SU-DHL-6 (cell line): ENCODE measurements at regions not wholly inside any gene's neighbourhood (a gene's known extent, or its start where the extent isn't known, plus 50 kb on each side); places are given as distances from the start of the nearest gene placed in this dataset.
"Not testable (repeated sequence)": the region's sequence is repeated elsewhere in the genome, so short reads cannot be mapped to it uniquely, and the experiment has no call there.

Source experiments
- H2AFZ ChIP-seq: fragments of 200-600 bp; sonication (generic); 2 replicates; pipeline ENCODE4 v1.6.1; 2014; ENCODE audit warnings: low read depth, mild to moderate bottlenecking, moderate library complexity, mixed read lengths, antibody characterized with exemption, low read length; ENCODE audit not compliant: severe bottlenecking
- H3F3A ChIP-seq: fragments of 200-600 bp; shearing (Covaris generic); 2 replicates; pipeline ENCODE4 v1.6.0; 2016; ENCODE audit warnings: antibody characterized with exemption, mild to moderate bottlenecking; ENCODE audit not compliant: insufficient read depth
- H3K27ac ChIP-seq: fragments of 200-600 bp; sonication (generic); 2 replicates; pipeline ENCODE4 v1.5.1; 2016; ENCODE audit warnings: low read depth, mild to moderate bottlenecking, low read length, moderate library complexity, mixed read lengths
- H3K27me3 ChIP-seq: fragments of 200-600 bp; sonication (generic), shearing (Covaris generic); 2 replicates; pipeline ENCODE4 v1.6.0; 2014; ENCODE audit warnings: mild to moderate bottlenecking, low read length
- H3K36me3 ChIP-seq: fragments of 200-600 bp; sonication (generic); 2 replicates; pipeline ENCODE4 v1.6.1; 2014; ENCODE audit warnings: mild to moderate bottlenecking, low read length, mixed read lengths
- H3K4me2 ChIP-seq: fragments of 300-600, 200-600 bp; shearing (Covaris generic), sonication (generic); 2 replicates; pipeline ENCODE4 v1.6.0; 2014; ENCODE audit warnings: low read length, low read depth, mild to moderate bottlenecking; ENCODE audit not compliant: poor library complexity, severe bottlenecking
- H3K4me3 ChIP-seq: fragments of 200-600 bp; sonication (generic); 2 replicates; pipeline ENCODE4 v1.5.1; 2014; ENCODE audit warnings: antibody characterized with exemption, low read length, mild to moderate bottlenecking, mixed read lengths; ENCODE audit not compliant: insufficient read depth, poor library complexity, severe bottlenecking
- H3K79me2 ChIP-seq: fragments of 200-600 bp; sonication (generic); 2 replicates; pipeline ENCODE4 v1.6.1; 2014; ENCODE audit warnings: mild to moderate bottlenecking, low read length, moderate library complexity; ENCODE audit not compliant: insufficient read depth
- H3K9ac ChIP-seq: fragments of 200-600 bp; sonication (generic); 2 replicates; pipeline ENCODE4 v1.7.0; 2014; ENCODE audit warnings: mild to moderate bottlenecking, low read length
- H3K9me2 ChIP-seq: fragments of 200-600 bp; sonication (generic); replicated peaks from 2 replicates; pipeline ENCODE4 v1.6.1; 2014; ENCODE audit warnings: low read length; ENCODE audit not compliant: insufficient read depth
- H3K9me3 ChIP-seq: fragments of 200-600 bp; sonication (generic); 2 replicates; pipeline ENCODE4 v1.6.1; 2014; ENCODE audit warnings: low read length, mixed read lengths; ENCODE audit not compliant: insufficient read depth
- H4K20me1 ChIP-seq: fragments of 200-600 bp; sonication (generic); 2 replicates; pipeline ENCODE4 v1.6.1; 2014; ENCODE audit warnings: low read depth, mild to moderate bottlenecking, antibody characterized with exemption, low read length, moderate library complexity, mixed read lengths
- EZH2phosphoT487 ChIP-seq: fragments of 200-600 bp; sonication (generic), shearing (Covaris generic); conservative IDR thresholded peaks from 2 replicates; pipeline ENCODE4 v1.6.1; 2018; ENCODE audit warnings: mild to moderate bottlenecking, antibody characterized with exemption, low read length, moderate library complexity, mixed read lengths
- TF ChIP-seq, protein P1 (sequence below): fragments of 200-600 bp; sonication (generic); IDR thresholded peaks from one replicate; pipeline ENCODE4 v1.5.1; 2017; ENCODE audit warnings: antibody characterized with exemption, mild to moderate bottlenecking, low read length, moderate library complexity; ENCODE audit not compliant: insufficient read depth, poor library complexity, severe bottlenecking

DNA sequence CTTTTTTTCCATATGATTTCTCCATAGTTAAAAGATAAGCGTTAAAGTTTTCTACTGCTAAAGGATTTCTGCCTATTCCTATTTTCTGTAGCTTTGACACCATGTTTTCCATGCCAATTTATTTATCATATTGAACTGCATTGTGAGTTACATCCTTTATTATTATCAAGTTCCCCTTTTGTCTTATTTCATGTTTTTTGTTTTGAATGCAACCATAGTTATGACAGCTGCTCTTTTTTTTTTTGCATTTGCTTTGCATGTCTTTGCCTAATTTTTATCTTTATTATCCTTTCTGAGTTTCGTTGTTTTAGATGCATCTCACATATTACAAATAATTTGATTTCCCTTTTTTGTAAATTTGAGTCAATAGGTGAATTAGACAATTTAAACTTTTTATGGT lies 161.5 kb downstream of the DEPDC1B start:
- Histone ChIP-seq H3K9me2 (no peaks in the 10 kb centered on the region), H3K4me2 (peak overlapping the region; percentile 63), H4K20me1 (no peaks in the 10 kb centered on the region), H3K9ac (no peak overlapping the region), H3K36me3 (no peaks in the 10 kb centered on the region), H3K27ac (peak overlapping the region; percentile 50; the same call in 1 of the 2 replicates), H3K27me3 (no peaks in the 10 kb centered on the region), H3K9me3 (no peaks in the 10 kb centered on the region), H3K4me3 (no peak overlapping the region), H2AFZ (no peak overlapping the region), H3F3A (peaks cover 7% of the 10 kb centered on the region), H3K79me2 (no peaks in the 10 kb centered on the region)
- TF ChIP-seq EZH2phosphoT487, result no peak
- TF ChIP-seq, protein P1, sequence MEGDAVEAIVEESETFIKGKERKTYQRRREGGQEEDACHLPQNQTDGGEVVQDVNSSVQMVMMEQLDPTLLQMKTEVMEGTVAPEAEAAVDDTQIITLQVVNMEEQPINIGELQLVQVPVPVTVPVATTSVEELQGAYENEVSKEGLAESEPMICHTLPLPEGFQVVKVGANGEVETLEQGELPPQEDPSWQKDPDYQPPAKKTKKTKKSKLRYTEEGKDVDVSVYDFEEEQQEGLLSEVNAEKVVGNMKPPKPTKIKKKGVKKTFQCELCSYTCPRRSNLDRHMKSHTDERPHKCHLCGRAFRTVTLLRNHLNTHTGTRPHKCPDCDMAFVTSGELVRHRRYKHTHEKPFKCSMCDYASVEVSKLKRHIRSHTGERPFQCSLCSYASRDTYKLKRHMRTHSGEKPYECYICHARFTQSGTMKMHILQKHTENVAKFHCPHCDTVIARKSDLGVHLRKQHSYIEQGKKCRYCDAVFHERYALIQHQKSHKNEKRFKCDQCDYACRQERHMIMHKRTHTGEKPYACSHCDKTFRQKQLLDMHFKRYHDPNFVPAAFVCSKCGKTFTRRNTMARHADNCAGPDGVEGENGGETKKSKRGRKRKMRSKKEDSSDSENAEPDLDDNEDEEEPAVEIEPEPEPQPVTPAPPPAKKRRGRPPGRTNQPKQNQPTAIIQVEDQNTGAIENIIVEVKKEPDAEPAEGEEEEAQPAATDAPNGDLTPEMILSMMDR, result no peak

DNA sequence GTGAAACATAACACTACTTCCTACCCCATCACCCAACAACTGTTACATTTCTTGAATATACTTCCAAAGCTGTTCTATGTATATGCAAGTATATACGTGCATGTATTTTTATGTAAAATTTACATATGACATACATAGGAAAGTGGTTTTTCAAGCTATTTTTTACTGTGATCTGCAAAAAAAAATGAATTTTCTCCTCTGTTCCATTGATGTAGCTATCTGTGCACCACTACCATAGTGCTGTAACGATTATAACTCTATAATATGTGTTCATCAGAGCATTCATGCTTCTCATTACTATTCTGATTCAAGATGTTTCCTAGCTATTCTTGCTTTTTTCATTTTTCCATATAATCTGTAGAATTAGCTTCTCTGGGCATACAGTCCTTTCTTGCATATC lies 164.0 kb downstream of the DEPDC1B start:
- Histone ChIP-seq H3K27me3 (no peaks in the 10 kb centered on the region), H3K79me2 (no peaks in the 10 kb centered on the region), H2AFZ (no peak overlapping the region), H3F3A (no peaks in the 10 kb centered on the region; the same call in 1 of the 2 replicates), H3K27ac (peak overlapping the region; percentile 31), H3K9me2 (no peaks in the 10 kb centered on the region), H3K36me3 (no peaks in the 10 kb centered on the region), H3K4me3 (no peak overlapping the region), H3K4me2 (peak overlapping the region; percentile 29), H3K9me3 (no peaks in the 10 kb centered on the region), H4K20me1 (no peaks in the 10 kb centered on the region), H3K9ac (no peak overlapping the region)
- no peak for TF ChIP-seq EZH2phosphoT487
- TF ChIP-seq, protein P1, result no peak

DNA sequence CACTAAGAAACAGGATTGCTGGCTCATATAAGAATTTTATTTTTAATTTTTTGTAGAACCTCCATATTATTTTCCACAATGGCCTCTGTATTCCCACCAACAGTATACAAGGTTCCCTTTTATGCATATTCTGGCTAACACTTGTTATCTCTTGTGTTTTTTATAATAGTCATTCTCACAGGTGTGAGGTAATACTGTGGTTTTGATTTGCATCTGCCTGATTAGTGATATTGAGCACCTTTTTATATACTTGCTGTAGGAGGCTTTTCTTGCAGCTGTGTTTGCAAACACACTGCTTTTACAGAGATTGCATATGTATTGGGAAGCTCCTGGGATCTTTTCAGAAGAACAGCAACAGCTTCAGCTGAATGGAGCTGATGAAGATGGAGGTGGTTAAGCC lies 164.8 kb downstream of the DEPDC1B start:
- TF ChIP-seq, protein P1, result no peak
- TF ChIP-seq EZH2phosphoT487, result no peak
- no peaks in the 10 kb centered on the region for H3K9me2 ChIP-seq
- H3K9ac ChIP-seq, result no peak overlapping the region

DNA sequence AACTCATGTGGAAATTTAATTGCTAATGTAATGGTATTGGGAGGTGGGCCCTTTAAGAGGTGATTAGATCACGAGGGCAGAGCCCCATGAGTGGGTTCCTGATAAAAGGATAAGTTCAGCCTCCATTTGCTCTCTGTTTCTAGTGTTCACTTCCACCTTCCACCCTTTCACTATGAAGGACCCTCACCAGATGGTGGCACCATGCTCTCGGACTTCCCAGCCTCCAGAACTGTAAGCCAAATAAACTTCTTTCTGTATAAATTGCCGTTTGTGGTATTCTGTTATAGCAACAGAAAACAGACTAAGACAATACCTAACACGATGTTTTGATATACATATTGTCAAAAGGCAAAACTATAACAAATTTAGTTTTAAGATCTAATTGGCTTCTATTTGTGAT lies 166.2 kb downstream of the DEPDC1B start:
- Histone ChIP-seq H3K9me2 (no peaks in the 10 kb centered on the region), H3K27ac (no peak overlapping the region), H4K20me1 (no peaks in the 10 kb centered on the region), H3K4me3 (no peak overlapping the region), H3K27me3 (no peaks in the 10 kb centered on the region), H3K9me3 (no peaks in the 10 kb centered on the region), H3K9ac (no peak overlapping the region), H3K79me2 (no peaks in the 10 kb centered on the region), H3F3A (no peaks in the 10 kb centered on the region; the same call in 1 of the 2 replicates), H3K4me2 (no peak overlapping the region), H2AFZ (no peak overlapping the region), H3K36me3 (no peaks in the 10 kb centered on the region)
- TF ChIP-seq, protein P1, result peak; percentile 21
- TF ChIP-seq EZH2phosphoT487, result no peak

More for the DNA sequence above, 164.8 kb downstream of the DEPDC1B start:
- Histone ChIP-seq H3K79me2 (no peaks in the 10 kb centered on the region), H3K9me3 (no peaks in the 10 kb centered on the region), H3K4me2 (peak overlapping the region; percentile 29), H4K20me1 (no peaks in the 10 kb centered on the region), H3K4me3 (no peak overlapping the region), H3K27ac (peak overlapping the region; percentile 31), H3K36me3 (no peaks in the 10 kb centered on the region), H3K27me3 (no peaks in the 10 kb centered on the region), H2AFZ (no peak overlapping the region), H3F3A (no peaks in the 10 kb centered on the region; the same call in 1 of the 2 replicates)

DNA sequence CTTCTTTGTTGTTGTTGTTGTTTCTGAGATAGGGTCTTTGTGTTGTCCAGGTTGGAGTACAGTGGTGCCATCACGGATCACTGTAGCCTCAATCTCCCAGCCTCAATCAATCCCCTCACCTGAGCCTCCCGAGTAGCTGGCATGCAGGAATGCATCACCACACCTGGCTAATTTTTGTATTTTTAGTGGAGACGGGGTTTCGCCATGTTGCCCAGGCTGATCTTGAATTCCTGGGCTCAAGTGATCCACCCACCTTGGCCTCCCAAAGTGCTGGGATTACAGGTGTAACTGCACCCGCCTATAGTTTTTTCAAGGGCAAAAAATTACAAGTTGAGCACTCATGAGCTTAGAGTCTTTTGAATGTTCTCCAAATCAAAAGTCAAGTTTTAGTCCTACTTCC lies 167.2 kb downstream of the DEPDC1B start:
- H3K27me3 ChIP-seq, H3F3A ChIP-seq: not testable (repeated sequence)

More for the DNA sequence above, 167.2 kb downstream of the DEPDC1B start:
- H3K9me3 ChIP-seq, H3K79me2 ChIP-seq, H3K27ac ChIP-seq, H3K4me2 ChIP-seq, H3K4me3 ChIP-seq, H4K20me1 ChIP-seq, H3K36me3 ChIP-seq, H3K9me2 ChIP-seq, H3K9ac ChIP-seq, H2AFZ ChIP-seq: not testable (repeated sequence)
